RPMI8226 (cell line): ENCODE measurements at regions not wholly inside any gene's neighbourhood (a gene's known extent, or its start where the extent isn't known, plus 50 kb on each side); places are given as distances from the start of the nearest gene placed in this dataset.
"Not testable (repeated sequence)": the region's sequence is repeated elsewhere in the genome, so short reads cannot be mapped to it uniquely, and the experiment has no call there.

ENCODE experiments used
- DNase-seq: peaks from one replicate; pipeline ENCODE4 v3.0.0-alpha.2; 2015

- DNase-seq = no peak
Measured at GRCh38 chr19:14328406-14328805, 52.8 kb upstream of the ADGRE5 start.

GRCh38 chr19:14327061-14327460, 54.2 kb upstream of the ADGRE5 start:
- peak; percentile 75 for DNase-seq

- no peak for DNase-seq
Measured at GRCh38 chr19:14325863-14326262, 55.4 kb upstream of the ADGRE5 start.

- no peak for DNase-seq
Measured at GRCh38 chr19:14325134-14325533, 56.1 kb upstream of the ADGRE5 start.

- no peak for DNase-seq
Measured at GRCh38 chr19:14322889-14323463, 58.3 kb upstream of the ADGRE5 start.

GRCh38 chr19:14320253-14320652, 61.0 kb upstream of the ADGRE5 start:
- no peak for DNase-seq

- DNase-seq = not testable (repeated sequence)
Measured at GRCh38 chr19:14319720-14320119, 61.5 kb upstream of the ADGRE5 start.

GRCh38 chr19:14318873-14319272, 62.4 kb upstream of the ADGRE5 start:
- no peak for DNase-seq

GRCh38 chr19:14317157-14317556, 64.1 kb upstream of the ADGRE5 start:
- no peak for DNase-seq

- no peak for DNase-seq
Measured at GRCh38 chr19:14315433-14315832, 65.8 kb upstream of the ADGRE5 start.

GRCh38 chr19:14310055-14310454, 71.2 kb upstream of the ADGRE5 start:
- DNase-seq = no peak

- peak; percentile 35 for DNase-seq
Measured at GRCh38 chr19:14305706-14306105, 75.5 kb upstream of the ADGRE5 start.

- DNase-seq = no peak
Measured at GRCh38 chr19:14301150-14301549, 80.1 kb upstream of the ADGRE5 start.

GRCh38 chr19:14300303-14300702, 80.9 kb upstream of the ADGRE5 start:
- DNase-seq = peak; percentile 54

- DNase-seq = not testable (repeated sequence)
Measured at GRCh38 chr19:14299224-14299827, 81.9 kb upstream of the ADGRE5 start.

- not testable (repeated sequence) for DNase-seq
Measured at GRCh38 chr19:14297883-14298576, 83.2 kb upstream of the ADGRE5 start.

- DNase-seq = peak; percentile 34
Measured at GRCh38 chr19:14294974-14295373, 86.3 kb upstream of the ADGRE5 start.

GRCh38 chr19:14293816-14294170, 87.5 kb upstream of the ADGRE5 start:
- not testable (repeated sequence) for DNase-seq

- not testable (repeated sequence) for DNase-seq
Measured at GRCh38 chr19:14293101-14293815, 87.3 kb upstream of the ADGRL1 start.

GRCh38 chr19:14289810-14290209, 83.8 kb upstream of the ADGRL1 start:
- not testable (repeated sequence) for DNase-seq

- not testable (repeated sequence) for DNase-seq
Measured at GRCh38 chr19:14287837-14288236, 81.9 kb upstream of the ADGRL1 start.

GRCh38 chr19:14286594-14286993, 80.6 kb upstream of the ADGRL1 start:
- DNase-seq = not testable (repeated sequence)

- not testable (repeated sequence) for DNase-seq
Measured at GRCh38 chr19:14285726-14286125, 79.8 kb upstream of the ADGRL1 start.
